Lower lobe of right lung (tissue), 2 donors: ENCODE measurements at regions not wholly inside any gene's neighbourhood (a gene's known extent, or its start where the extent isn't known, plus 50 kb on each side); places are given as distances from the start of the nearest gene placed in this dataset.
"Not testable (repeated sequence)": the region's sequence is repeated elsewhere in the genome, so short reads cannot be mapped to it uniquely, and the experiment has no call there.

ENCODE experiments used
- ATAC-seq, 2 donors: fragments of 200-7000 bp; cut with Tn5 transposase; one replicate each; pipeline ENCODE4 v1.9.1; 2020 to 2022; ENCODE audit warnings: mild to moderate bottlenecking in 2 of 2, moderate library complexity in 2 of 2
- DNase-seq: peaks from one replicate; pipeline ENCODE4 v3.0.0-alpha.2; 2020
- H3K27ac ChIP-seq: fragments of 200-600 bp; one replicate; pipeline ENCODE4 v1.8.0; 2022
- H3K27me3 ChIP-seq: fragments of 200-600 bp; one replicate; pipeline ENCODE4 v1.8.0; 2022; ENCODE audit warnings: low read depth
- H3K36me3 ChIP-seq: fragments of 200-600 bp; one replicate; pipeline ENCODE4 v1.8.0; 2022; ENCODE audit warnings: mild to moderate bottlenecking
- H3K4me1 ChIP-seq: fragments of 200-600 bp; one replicate; pipeline ENCODE4 v1.8.0; 2022
- H3K4me3 ChIP-seq: fragments of 200-600 bp; one replicate; pipeline ENCODE4 v1.8.0; 2022; ENCODE audit warnings: mild to moderate bottlenecking
- H3K9me3 ChIP-seq: fragments of 200-600 bp; one replicate; pipeline ENCODE4 v1.8.0; 2022
- intact Hi-C: fragments of 100-400 bp; cut with DNase I; formaldehyde crosslinking; loops from one replicate; pipeline ENCODE4 v1.11.0; 2022
- TF ChIP-seq, protein P1 (sequence below): fragments of 200-600 bp; IDR thresholded peaks from one replicate; pipeline ENCODE4 v1.8.0; 2022; ENCODE audit warnings: antibody characterized with exemption, mild to moderate bottlenecking
- donor health status: DM: no; HTN: yes; CAD: no; lungs with severe emphysema.

DNA sequence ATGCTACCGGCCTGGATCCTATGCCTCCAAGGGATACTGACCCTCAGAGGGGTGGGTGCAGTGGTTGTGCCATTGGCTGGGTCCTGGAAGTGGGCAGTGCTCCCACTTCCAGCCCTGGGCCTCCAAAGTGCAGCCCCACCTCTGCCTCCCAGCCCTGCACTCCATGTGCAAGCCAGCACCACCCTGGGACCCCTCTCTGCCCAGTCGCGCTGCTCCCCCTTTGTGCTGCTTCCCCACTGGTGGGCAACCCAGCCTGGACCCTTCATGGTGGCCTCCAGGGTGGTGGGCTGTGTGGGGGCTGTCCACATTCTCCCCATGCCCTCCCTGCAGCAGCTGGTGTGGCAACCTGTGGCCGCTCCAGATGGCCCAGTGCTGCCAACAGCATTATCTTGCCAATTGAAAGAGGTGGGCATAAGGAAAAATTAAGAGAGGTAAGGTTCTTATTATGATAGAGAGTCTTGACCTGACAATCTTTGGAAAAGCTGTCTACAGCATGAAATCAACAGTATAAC lies 309.7 kb downstream of the GUCY2F start:
- H3K9me3 ChIP-seq: no peaks in the 10 kb centered on the region
- no peak for ATAC-seq
- no peak for DNase-seq
- no peaks in the 10 kb centered on the region for H3K4me1 ChIP-seq
- H3K4me3 ChIP-seq: no peak overlapping the region
- no peaks in the 10 kb centered on the region for H3K36me3 ChIP-seq
- intact Hi-C loops: no loop called here
- TF ChIP-seq, protein P1, sequence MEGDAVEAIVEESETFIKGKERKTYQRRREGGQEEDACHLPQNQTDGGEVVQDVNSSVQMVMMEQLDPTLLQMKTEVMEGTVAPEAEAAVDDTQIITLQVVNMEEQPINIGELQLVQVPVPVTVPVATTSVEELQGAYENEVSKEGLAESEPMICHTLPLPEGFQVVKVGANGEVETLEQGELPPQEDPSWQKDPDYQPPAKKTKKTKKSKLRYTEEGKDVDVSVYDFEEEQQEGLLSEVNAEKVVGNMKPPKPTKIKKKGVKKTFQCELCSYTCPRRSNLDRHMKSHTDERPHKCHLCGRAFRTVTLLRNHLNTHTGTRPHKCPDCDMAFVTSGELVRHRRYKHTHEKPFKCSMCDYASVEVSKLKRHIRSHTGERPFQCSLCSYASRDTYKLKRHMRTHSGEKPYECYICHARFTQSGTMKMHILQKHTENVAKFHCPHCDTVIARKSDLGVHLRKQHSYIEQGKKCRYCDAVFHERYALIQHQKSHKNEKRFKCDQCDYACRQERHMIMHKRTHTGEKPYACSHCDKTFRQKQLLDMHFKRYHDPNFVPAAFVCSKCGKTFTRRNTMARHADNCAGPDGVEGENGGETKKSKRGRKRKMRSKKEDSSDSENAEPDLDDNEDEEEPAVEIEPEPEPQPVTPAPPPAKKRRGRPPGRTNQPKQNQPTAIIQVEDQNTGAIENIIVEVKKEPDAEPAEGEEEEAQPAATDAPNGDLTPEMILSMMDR: no peak
- no peaks in the 10 kb centered on the region for H3K27me3 ChIP-seq
- H3K27ac ChIP-seq: no peak overlapping the region

DNA sequence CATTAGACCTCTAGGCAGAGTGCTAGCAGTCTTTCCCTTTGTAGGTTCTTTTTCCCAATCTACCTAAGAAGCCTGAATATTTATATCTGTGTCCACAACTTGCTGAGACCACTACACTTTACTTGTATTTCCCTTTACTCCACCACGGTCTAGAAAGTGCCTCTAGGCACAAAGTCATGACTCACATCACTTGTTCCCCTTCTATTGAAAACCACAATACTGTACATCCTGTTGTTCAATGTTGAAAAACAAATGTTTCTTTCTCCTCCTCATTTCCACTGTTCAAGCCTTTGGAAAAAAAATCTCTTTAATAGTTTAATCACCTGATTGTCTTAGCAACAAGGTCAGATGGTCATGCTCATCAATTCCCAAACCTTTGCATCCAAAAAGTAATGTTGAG lies 326.7 kb downstream of the GUCY2F start:
- H3K27me3 ChIP-seq: no peaks in the 10 kb centered on the region
- H3K4me3 ChIP-seq: no peak overlapping the region
- no peak for ATAC-seq
- H3K4me1 ChIP-seq: no peaks in the 10 kb centered on the region
- no peaks in the 10 kb centered on the region for H3K36me3 ChIP-seq
- no peak for DNase-seq
- no peak overlapping the region for H3K27ac ChIP-seq
- H3K9me3 ChIP-seq: no peaks in the 10 kb centered on the region
- intact Hi-C loops: no loop called here
- TF ChIP-seq, protein P1: no peak

DNA sequence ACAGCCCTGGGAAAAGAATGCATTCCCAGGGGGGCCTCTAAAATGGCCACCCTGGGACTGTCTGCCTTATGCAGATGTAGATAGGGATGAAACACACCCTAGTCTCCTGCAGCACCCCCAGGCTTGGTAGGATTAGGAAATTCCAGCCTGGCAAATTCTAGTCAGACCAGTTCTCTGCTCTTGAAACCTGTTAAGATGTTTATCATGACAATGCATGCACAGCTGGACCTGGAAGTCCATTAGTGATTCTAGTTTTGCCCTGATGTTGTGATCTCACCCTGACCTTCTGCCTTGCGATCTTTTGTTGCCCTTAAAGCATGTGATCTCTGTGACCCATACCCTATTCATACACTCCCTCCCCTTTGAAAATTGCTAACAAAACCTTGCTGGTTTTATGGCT lies 337.7 kb downstream of the GUCY2F start:
- H3K4me3 ChIP-seq, H3K27me3 ChIP-seq, H3K36me3 ChIP-seq, H3K9me3 ChIP-seq, ATAC-seq, intact Hi-C loops, H3K4me1 ChIP-seq, H3K27ac ChIP-seq, DNase-seq: not testable (repeated sequence)

DNA sequence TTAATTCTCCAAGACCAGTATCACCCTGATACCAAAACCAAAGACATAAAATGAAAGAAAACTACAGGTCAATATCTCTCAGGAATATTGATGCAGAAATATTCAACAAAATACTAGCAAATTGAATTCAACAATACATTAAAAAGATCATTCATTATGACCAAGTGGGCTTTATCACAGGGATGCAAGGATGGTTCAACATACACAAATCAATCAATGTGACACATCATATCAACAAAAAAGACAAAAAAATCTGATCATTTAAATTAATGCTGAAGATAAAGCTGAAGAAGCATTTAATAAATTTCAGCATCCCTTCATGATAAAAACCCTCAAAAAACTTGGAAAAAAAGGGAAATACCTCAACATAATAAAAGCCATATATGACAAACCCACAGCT lies 341.4 kb downstream of the GUCY2F start:
- no peak overlapping the region for H3K4me3 ChIP-seq
- H3K27ac ChIP-seq: no peak overlapping the region
- H3K9me3 ChIP-seq: no peaks in the 10 kb centered on the region
- TF ChIP-seq, protein P1: no peak
- no peaks in the 10 kb centered on the region for H3K4me1 ChIP-seq
- ATAC-seq (no peak), DNase-seq (no peak)
- intact Hi-C loops: no loop called here
- no peaks in the 10 kb centered on the region for H3K27me3 ChIP-seq
- H3K36me3 ChIP-seq: no peaks in the 10 kb centered on the region

DNA sequence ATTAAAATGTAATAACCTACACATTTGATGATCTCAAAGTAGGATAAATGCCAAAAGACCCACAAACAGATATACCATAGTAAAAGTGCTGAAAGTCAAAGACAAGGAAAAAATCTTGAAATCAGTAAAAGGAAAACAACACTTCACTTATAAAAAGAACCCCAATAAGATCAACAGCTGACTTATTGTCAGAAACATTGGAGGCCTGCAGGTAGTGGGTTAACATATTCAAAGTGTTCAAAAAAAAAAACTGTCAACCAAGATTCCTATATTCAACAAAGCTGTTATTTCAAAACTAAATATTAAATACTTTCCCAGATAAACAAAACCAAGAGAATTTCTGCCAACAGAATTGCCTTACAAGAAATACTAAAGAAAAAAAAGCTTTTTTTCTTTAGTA lies 347.1 kb downstream of the GUCY2F start:
- H3K9me3 ChIP-seq: peaks cover 6% of the 10 kb centered on the region
- ATAC-seq: no peak
- no peak overlapping the region for H3K4me3 ChIP-seq
- H3K27ac ChIP-seq: no peak overlapping the region
- no peak for DNase-seq
- intact Hi-C loops: no loop called here
- no peaks in the 10 kb centered on the region for H3K36me3 ChIP-seq
- TF ChIP-seq, protein P1: no peak
- H3K27me3 ChIP-seq: no peaks in the 10 kb centered on the region
- H3K4me1 ChIP-seq: no peaks in the 10 kb centered on the region

DNA sequence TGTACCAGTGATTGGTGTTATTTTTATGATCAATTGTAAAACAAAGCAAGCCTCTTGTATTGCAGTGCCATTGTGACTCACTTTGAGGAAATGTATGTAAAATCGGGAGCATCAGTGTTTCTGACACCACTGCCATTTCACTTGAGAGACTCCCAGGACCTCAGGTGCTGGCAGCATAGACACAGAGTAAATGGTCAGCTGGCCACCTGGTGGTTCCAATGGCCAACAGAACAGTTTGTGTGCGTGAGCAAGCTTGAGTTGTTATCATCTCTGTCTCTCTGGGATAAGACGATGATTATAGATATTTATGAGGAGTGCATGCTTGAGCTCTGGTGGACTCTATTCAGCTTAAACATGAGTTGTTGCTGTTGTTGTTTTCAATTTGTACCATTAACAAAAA lies 356.6 kb downstream of the GUCY2F start:
- DNase-seq: no peak
- no peaks in the 10 kb centered on the region for H3K9me3 ChIP-seq
- no peak overlapping the region for H3K27ac ChIP-seq
- no peaks in the 10 kb centered on the region for H3K27me3 ChIP-seq
- intact Hi-C loops: no loop called here
- ATAC-seq: no peak
- no peaks in the 10 kb centered on the region for H3K4me1 ChIP-seq
- TF ChIP-seq, protein P1: no peak
- no peaks in the 10 kb centered on the region for H3K36me3 ChIP-seq
- no peak overlapping the region for H3K4me3 ChIP-seq
